ENCODE measurements at regions not wholly inside any gene's neighbourhood (a gene's known extent, or its start where the extent isn't known, plus 50 kb on each side); places are given as distances from the start of the nearest gene placed in this dataset.

GRCh38 chr5:153926201-153926600, 112.5 kb downstream of the FAM114A2 start (continued):
- no peak for TF ChIP-seq ZNF462 (CRISPR knock-in tag; IDR thresholded peaks at IDR 0.05)
- TF ChIP-seq CREB1 (CRISPR knock-in tag; IDR thresholded peaks at IDR 0.05; ENCODE audit: low read depth), result no peak
- no peak for TF ChIP-seq ETS1 (IDR thresholded peaks at IDR 0.05)
- TF ChIP-seq STAT1 (IDR thresholded peaks at IDR 0.05; ENCODE audit: unreplicated experiment), result no peak
- TF ChIP-seq EZH2phosphoT487 (IDR thresholded peaks at IDR 0.05; ENCODE audit: unreplicated experiment), result no peak

GRCh38 chr5:153919161-153919560, 119.5 kb downstream of the FAM114A2 start:
- Mint-ChIP-seq H3K4me3 (no peak overlapping the region), H3K27ac (no peak overlapping the region), H3K27me3 (ENCODE audit: insufficient read depth, low read depth, poor library complexity) (peaks cover 1% of the 10 kb centered on the region), H3K4me1 (no peaks in the 10 kb centered on the region), H3K9me3 (peaks cover 5% of the 10 kb centered on the region; the same call in 1 of the 3 replicates), H3K36me3 (ENCODE audit: low read depth) (no peaks in the 10 kb centered on the region)
- Histone ChIP-seq H3K4me1 (ENCODE audit: insufficient read depth) (no peaks in the 10 kb centered on the region), H4K20me1 (replicated peaks; ENCODE audit: insufficient read depth) (no peaks in the 10 kb centered on the region), H3K36me3 (ENCODE audit: insufficient read depth) (no peaks in the 10 kb centered on the region), H3K4me2 (no peak overlapping the region), H3K4me3 (no peak overlapping the region), H3K9me2 (ENCODE audit: insufficient read depth) (peaks cover 6% of the 10 kb centered on the region; the same call in 1 of the 2 replicates), H3F3A (replicated peaks; ENCODE audit: low read depth) (no peaks in the 10 kb centered on the region), H3K79me2 (replicated peaks; ENCODE audit: insufficient read depth) (no peaks in the 10 kb centered on the region), H3K27ac (ENCODE audit: low read depth) (no peak overlapping the region), H3K27me3 (ENCODE audit: insufficient read depth) (no peaks in the 10 kb centered on the region), H2AFZ (no peak overlapping the region)
- DNase-seq (ENCODE audit: low spot score), result no peak
- no peak for TF ChIP-seq ZNF114 (CRISPR knock-in tag; IDR thresholded peaks at IDR 0.05)
- TF ChIP-seq ETS1 (IDR thresholded peaks at IDR 0.05), result no peak
- no peak for TF ChIP-seq ZNF462 (CRISPR knock-in tag; IDR thresholded peaks at IDR 0.05)
- TF ChIP-seq JUNB (IDR thresholded peaks at IDR 0.05; ENCODE audit: unreplicated experiment), result no peak
- no peak for ATAC-seq

All from GM23338 (cell line).